Keratinocyte (primary cell): ENCODE measurements at regions not wholly inside any gene's neighbourhood (a gene's known extent, or its start where the extent isn't known, plus 50 kb on each side); places are given as distances from the start of the nearest gene placed in this dataset.

ENCODE experiments used
- DNase-seq: peaks from one replicate; pipeline ENCODE4 v3.0.0-alpha.2; 2011; ENCODE audit warnings: low read depth, missing footprints, low spot score
- FAIRE-seq: peaks from 2 replicates; lab custom pipeline; 2011; peaks lifted over from hg19 to GRCh38; lab: Jason Lieb, UNC
- H2AFZ ChIP-seq: 2 replicates; pipeline ENCODE4 v1.6.0; 2012; ENCODE audit warnings: low read length, control low read depth, inconsistent platforms; ENCODE audit not compliant: control insufficient read depth
- H3K27ac ChIP-seq: 2 replicates; pipeline ENCODE4 v1.5.1; 2011; ENCODE audit warnings: low read length; ENCODE audit not compliant: control insufficient read depth, insufficient read depth
- H3K27me3 ChIP-seq: 3 replicates; pipeline ENCODE4 v1.6.0; 2011; ENCODE audit warnings: low read length; ENCODE audit not compliant: control insufficient read depth, insufficient read depth; ENCODE audit errors: extremely low read depth
- H3K36me3 ChIP-seq, 2 experiments: 2 replicates in 1 of 2; 3 replicates in 1 of 2; pipeline ENCODE4 v1.5.1; 2011; ENCODE audit warnings: low read length in 2 of 2, mild to moderate bottlenecking in 1 of 2; ENCODE audit not compliant: control insufficient read depth in 2 of 2, insufficient read depth in 2 of 2; ENCODE audit errors: extremely low read depth in 1 of 2
- H3K4me1 ChIP-seq: 3 replicates; pipeline ENCODE4 v1.5.1; 2011; ENCODE audit warnings: low read length; ENCODE audit not compliant: control insufficient read depth, insufficient read depth; ENCODE audit errors: extremely low read depth
- H3K4me2 ChIP-seq: 3 replicates; pipeline ENCODE4 v1.6.0; 2011; ENCODE audit warnings: low read depth, low read length; ENCODE audit not compliant: control insufficient read depth, insufficient read depth; ENCODE audit errors: extremely low read depth
- H3K4me3 ChIP-seq, 3 experiments: fragments of 200-600 bp in 1 of 3; sonication (generic) in 1 of 3; 2 replicates in 2 of 3; 3 replicates in 1 of 3; pipeline ENCODE4 v1.5.1; 2011 to 2016; ENCODE audit warnings: low read length in 3 of 3, mild to moderate bottlenecking in 3 of 3, control low read depth in 2 of 3, inconsistent platforms in 1 of 3, low read depth in 1 of 3, mixed read lengths in 1 of 3, mixed run types in 1 of 3, moderate library complexity in 1 of 3; ENCODE audit not compliant: control insufficient read depth in 2 of 3, insufficient read depth in 2 of 3; ENCODE audit errors: extremely low read depth in 1 of 3
- H3K79me2 ChIP-seq: 2 replicates; pipeline ENCODE4 v1.6.0; 2012; ENCODE audit warnings: low read length; ENCODE audit not compliant: control insufficient read depth, insufficient read depth
- H3K9ac ChIP-seq: 3 replicates; pipeline ENCODE4 v1.6.0; 2011; ENCODE audit warnings: low read length; ENCODE audit not compliant: control insufficient read depth, insufficient read depth; ENCODE audit errors: extremely low read depth
- H3K9me1 ChIP-seq: 3 replicates; pipeline ENCODE4 v1.6.0; 2011; ENCODE audit warnings: low read length; ENCODE audit not compliant: control insufficient read depth, insufficient read depth; ENCODE audit errors: extremely low read depth
- H3K9me3 ChIP-seq: 2 replicates; pipeline ENCODE4 v1.5.1; 2012; ENCODE audit warnings: low read depth, low read length; ENCODE audit not compliant: control insufficient read depth
- H4K20me1 ChIP-seq: 3 replicates; pipeline ENCODE4 v1.6.0; 2011; ENCODE audit warnings: low read length; ENCODE audit not compliant: control insufficient read depth, insufficient read depth; ENCODE audit errors: extremely low read depth
- CTCF ChIP-seq, 3 experiments: IDR thresholded peaks in 1 of 3; conservative IDR thresholded peaks in 1 of 3; optimal IDR thresholded peaks in 1 of 3; 2 replicates in 2 of 3; 3 replicates in 1 of 3; pipeline versions ENCODE3 to v1.5.1; 2011; ENCODE audit warnings: low read length in 3 of 3, mild to moderate bottlenecking in 3 of 3, moderate library complexity in 2 of 3, control low read depth in 1 of 3, inconsistent platforms in 1 of 3; ENCODE audit not compliant: insufficient read depth in 2 of 3; ENCODE audit errors: extremely low read depth in 1 of 3
- EZH2 ChIP-seq: IDR thresholded peaks from one replicate; pipeline ENCODE4 v1.6.1; 2012; ENCODE audit warnings: inconsistent platforms, mild to moderate bottlenecking, low read length, moderate library complexity
- dilution Hi-C: fragments of 300-500 bp; cut with MboI; formaldehyde crosslinking; loops from one replicate; pipeline ENCODE4 v1.7.0; 2020; ENCODE audit warnings: low sequenced_read_pairs; ENCODE audit not compliant: extremely low pct_ligation_motif_present

DNA sequence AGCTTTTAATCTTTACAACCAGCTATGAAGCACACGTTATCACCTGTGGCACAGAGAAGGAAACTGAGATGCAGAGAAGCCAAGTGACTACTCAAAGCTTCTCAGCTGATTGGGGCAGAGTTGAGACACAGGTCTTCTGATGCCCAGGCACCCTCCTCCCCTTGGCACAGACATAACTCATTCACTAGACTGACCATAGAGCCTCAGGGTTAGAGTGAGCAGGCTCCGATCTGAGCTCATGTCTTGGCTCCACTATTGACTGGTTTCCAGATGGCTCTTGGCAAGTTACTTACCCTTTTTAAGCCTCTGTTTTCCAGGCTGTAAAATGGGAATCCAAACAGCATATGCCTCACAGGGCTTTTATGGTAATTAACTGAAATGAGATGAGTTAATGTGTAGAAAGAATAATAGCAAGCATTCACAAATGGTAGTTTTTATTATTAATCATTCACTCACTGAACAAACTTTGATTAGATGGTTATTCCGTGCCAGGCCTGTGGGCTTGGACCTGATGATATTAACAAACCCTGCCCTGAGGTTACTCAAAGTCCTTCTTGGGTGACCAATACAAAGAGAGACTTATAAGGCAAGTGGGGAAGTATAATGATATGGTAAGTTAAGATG is 184.3 kb downstream of the ANXA2 start:
- FAIRE-seq (no peak), DNase-seq (no peak)
- Histone ChIP-seq H3K4me2 (no peak overlapping the region), H3K27ac (no peak overlapping the region), H3K9me1 (no peaks in the 10 kb centered on the region), H2AFZ (no peak overlapping the region), H3K27me3 (peaks cover 7% of the 10 kb centered on the region), H3K79me2 (no peaks in the 10 kb centered on the region), H4K20me1 (no peaks in the 10 kb centered on the region), H3K4me1 (no peaks in the 10 kb centered on the region), H3K9me3 (no peaks in the 10 kb centered on the region), H3K4me3 (no peak overlapping the region), H3K36me3 (no peaks in the 10 kb centered on the region), H3K9ac (no peak overlapping the region)
- TF ChIP-seq CTCF (optimal IDR thresholded peaks at IDR 0.05 in 1 of 3, IDR thresholded peaks at IDR 0.05 in 1 of 3, conservative IDR thresholded peaks at IDR 0.05 in 1 of 3; ENCODE audit: extremely low read depth in 1 of 3, insufficient read depth in 2 of 3, low read length in 3 of 3) (no peak), EZH2 (no peak)
- dilution Hi-C loops = no loop called here

DNA sequence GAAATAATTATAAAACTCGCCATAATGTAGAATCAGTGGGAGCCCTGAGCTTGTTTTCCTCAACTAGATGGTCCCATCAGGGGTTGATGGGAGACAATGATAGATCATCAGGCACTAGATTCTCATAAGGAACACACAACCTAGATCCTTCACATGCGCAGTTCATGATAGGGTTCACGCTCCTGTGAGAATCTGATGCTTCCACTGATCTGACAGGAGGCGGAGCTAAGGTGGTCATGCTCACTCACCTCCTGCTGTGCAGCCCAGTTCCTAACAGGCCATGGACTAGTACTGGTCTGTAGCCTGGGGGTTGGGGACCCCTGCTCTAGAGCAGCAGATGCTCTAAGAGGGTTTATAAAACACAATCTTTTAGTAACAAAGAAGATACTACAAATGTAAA is 183.6 kb downstream of the ANXA2 start:
- Histone ChIP-seq H2AFZ (no peak overlapping the region), H3K79me2 (no peaks in the 10 kb centered on the region), H3K4me1 (no peaks in the 10 kb centered on the region), H3K27me3 (peaks cover 7% of the 10 kb centered on the region), H3K4me2 (no peak overlapping the region), H3K36me3 (no peaks in the 10 kb centered on the region), H4K20me1 (no peaks in the 10 kb centered on the region), H3K9ac (no peak overlapping the region), H3K27ac (no peak overlapping the region), H3K9me3 (no peaks in the 10 kb centered on the region), H3K9me1 (no peaks in the 10 kb centered on the region), H3K4me3 (no peak overlapping the region)
- DNase-seq (no peak), FAIRE-seq (no peak)
- TF ChIP-seq CTCF (optimal IDR thresholded peaks at IDR 0.05 in 1 of 3, IDR thresholded peaks at IDR 0.05 in 1 of 3, conservative IDR thresholded peaks at IDR 0.05 in 1 of 3; ENCODE audit: extremely low read depth in 1 of 3, insufficient read depth in 2 of 3, low read length in 3 of 3) = no peak
- TF ChIP-seq EZH2 = no peak
- dilution Hi-C loops = no loop called here
